Tibial nerve (tissue), 3 donors: ENCODE measurements at regions not wholly inside any gene's neighbourhood (a gene's known extent, or its start where the extent isn't known, plus 50 kb on each side); places are given as distances from the start of the nearest gene placed in this dataset.

Source experiments
- POLR2A ChIP-seq, 2 donors: fragments of 450-650 bp; IDR thresholded peaks; one replicate each; pipeline ENCODE4 v1.6.1; 2017; ENCODE audit warnings: antibody characterized with exemption in 2 of 2, mild to moderate bottlenecking in 2 of 2, moderate library complexity in 2 of 2
- TF ChIP-seq, protein P1 (sequence below), 5 experiments: fragments of 200-600 bp in 3 of 5; fragments of 450-650 bp in 2 of 5; sonication (generic) in 3 of 5; IDR thresholded peaks; one replicate each; pipeline ENCODE4 v1.5.1; 2016 to 2019; ENCODE audit warnings: antibody characterized with exemption in 5 of 5, mild to moderate bottlenecking in 3 of 5, moderate library complexity in 2 of 5

DNA sequence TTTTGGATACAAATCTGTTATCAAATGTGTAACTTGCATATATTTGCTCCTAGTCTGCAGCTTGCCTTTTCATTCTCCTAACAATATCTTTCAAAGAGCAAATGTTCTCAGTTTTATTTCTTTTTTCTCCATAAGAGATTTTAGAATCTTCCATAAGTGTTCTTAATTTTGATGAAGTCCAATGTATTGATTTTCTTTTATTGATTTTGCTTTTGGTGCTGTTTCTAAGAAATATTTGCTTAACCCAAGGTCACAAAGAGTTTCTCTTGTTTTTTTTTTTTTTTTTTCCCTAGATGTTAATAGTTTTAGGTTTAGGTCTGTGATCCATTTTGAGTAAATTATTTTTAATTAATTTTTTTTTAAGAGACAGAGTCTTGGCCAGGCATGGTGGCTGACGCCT lies 75.8 kb upstream of the SPRED2 start:
- TF ChIP-seq, protein P1, sequence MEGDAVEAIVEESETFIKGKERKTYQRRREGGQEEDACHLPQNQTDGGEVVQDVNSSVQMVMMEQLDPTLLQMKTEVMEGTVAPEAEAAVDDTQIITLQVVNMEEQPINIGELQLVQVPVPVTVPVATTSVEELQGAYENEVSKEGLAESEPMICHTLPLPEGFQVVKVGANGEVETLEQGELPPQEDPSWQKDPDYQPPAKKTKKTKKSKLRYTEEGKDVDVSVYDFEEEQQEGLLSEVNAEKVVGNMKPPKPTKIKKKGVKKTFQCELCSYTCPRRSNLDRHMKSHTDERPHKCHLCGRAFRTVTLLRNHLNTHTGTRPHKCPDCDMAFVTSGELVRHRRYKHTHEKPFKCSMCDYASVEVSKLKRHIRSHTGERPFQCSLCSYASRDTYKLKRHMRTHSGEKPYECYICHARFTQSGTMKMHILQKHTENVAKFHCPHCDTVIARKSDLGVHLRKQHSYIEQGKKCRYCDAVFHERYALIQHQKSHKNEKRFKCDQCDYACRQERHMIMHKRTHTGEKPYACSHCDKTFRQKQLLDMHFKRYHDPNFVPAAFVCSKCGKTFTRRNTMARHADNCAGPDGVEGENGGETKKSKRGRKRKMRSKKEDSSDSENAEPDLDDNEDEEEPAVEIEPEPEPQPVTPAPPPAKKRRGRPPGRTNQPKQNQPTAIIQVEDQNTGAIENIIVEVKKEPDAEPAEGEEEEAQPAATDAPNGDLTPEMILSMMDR (IDR thresholded peaks at IDR 0.05): no peak
- TF ChIP-seq POLR2A (IDR thresholded peaks at IDR 0.05): no peak
